Mesothelial cell of epicardium (in vitro differentiated cells): ENCODE measurements at regions not wholly inside any gene's neighbourhood (a gene's known extent, or its start where the extent isn't known, plus 50 kb on each side); places are given as distances from the start of the nearest gene placed in this dataset.

Experiments used
- DNase-seq, 2 experiments: peaks; one replicate each; pipeline ENCODE4 v3.0.0; 2021; ENCODE audit warnings: low spot score in 2 of 2; ENCODE audit not compliant: unreplicated experiment in 2 of 2
- H3K27ac Mint-ChIP-seq: 2 replicates; pipeline ENCODE4 v1.8.0; 2021; ENCODE audit warnings: mixed read lengths
- H3K27me3 Mint-ChIP-seq: 2 replicates; pipeline ENCODE4 v1.8.0; 2021; ENCODE audit warnings: low read depth, mixed read lengths
- H3K36me3 Mint-ChIP-seq: 2 replicates; pipeline ENCODE4 v1.8.0; 2021; ENCODE audit warnings: mixed read lengths
- H3K4me1 Mint-ChIP-seq: 2 replicates; pipeline ENCODE4 v1.8.0; 2021; ENCODE audit warnings: mixed read lengths
- H3K4me3 Mint-ChIP-seq: 2 replicates; pipeline ENCODE4 v1.8.0; 2021; ENCODE audit warnings: mild to moderate bottlenecking, moderate library complexity, mixed read lengths
- H3K9me3 Mint-ChIP-seq: 2 replicates; pipeline ENCODE4 v1.8.0; 2021; ENCODE audit warnings: mixed read lengths
- TF ChIP-seq, protein P1 (sequence below): fragments of 200-600 bp; sonication (generic); IDR thresholded peaks from one replicate; pipeline ENCODE4 v1.5.0; 2021; ENCODE audit warnings: antibody characterized with exemption; ENCODE audit not compliant: unreplicated experiment

GRCh38 chr14:34058510-34058909 is 107.6 kb upstream of the EGLN3 start:
- Mint-ChIP-seq H3K27me3 (no peaks in the 10 kb centered on the region), H3K4me1 (peaks cover 24% of the 10 kb centered on the region), H3K27ac (no peak overlapping the region), H3K4me3 (no peak overlapping the region), H3K9me3 (no peaks in the 10 kb centered on the region), H3K36me3 (no peaks in the 10 kb centered on the region)
- TF ChIP-seq, protein P1, sequence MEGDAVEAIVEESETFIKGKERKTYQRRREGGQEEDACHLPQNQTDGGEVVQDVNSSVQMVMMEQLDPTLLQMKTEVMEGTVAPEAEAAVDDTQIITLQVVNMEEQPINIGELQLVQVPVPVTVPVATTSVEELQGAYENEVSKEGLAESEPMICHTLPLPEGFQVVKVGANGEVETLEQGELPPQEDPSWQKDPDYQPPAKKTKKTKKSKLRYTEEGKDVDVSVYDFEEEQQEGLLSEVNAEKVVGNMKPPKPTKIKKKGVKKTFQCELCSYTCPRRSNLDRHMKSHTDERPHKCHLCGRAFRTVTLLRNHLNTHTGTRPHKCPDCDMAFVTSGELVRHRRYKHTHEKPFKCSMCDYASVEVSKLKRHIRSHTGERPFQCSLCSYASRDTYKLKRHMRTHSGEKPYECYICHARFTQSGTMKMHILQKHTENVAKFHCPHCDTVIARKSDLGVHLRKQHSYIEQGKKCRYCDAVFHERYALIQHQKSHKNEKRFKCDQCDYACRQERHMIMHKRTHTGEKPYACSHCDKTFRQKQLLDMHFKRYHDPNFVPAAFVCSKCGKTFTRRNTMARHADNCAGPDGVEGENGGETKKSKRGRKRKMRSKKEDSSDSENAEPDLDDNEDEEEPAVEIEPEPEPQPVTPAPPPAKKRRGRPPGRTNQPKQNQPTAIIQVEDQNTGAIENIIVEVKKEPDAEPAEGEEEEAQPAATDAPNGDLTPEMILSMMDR: no peak
- no peak for DNase-seq

GRCh38 chr14:34056046-34056445 is 105.2 kb upstream of the EGLN3 start:
- no peak for DNase-seq
- Mint-ChIP-seq H3K4me3 (no peak overlapping the region), H3K27ac (no peak overlapping the region), H3K27me3 (no peaks in the 10 kb centered on the region), H3K36me3 (no peaks in the 10 kb centered on the region), H3K9me3 (no peaks in the 10 kb centered on the region), H3K4me1 (peaks cover 25% of the 10 kb centered on the region)
- TF ChIP-seq, protein P1: no peak

- Mint-ChIP-seq H3K9me3 (no peaks in the 10 kb centered on the region), H3K4me1 (peaks cover 23% of the 10 kb centered on the region), H3K36me3 (no peaks in the 10 kb centered on the region), H3K27me3 (no peaks in the 10 kb centered on the region), H3K4me3 (no peak overlapping the region), H3K27ac (no peak overlapping the region)
- DNase-seq: no peak
- TF ChIP-seq, protein P1: no peak
Measured at GRCh38 chr14:34055157-34055950, 104.5 kb upstream of the EGLN3 start.

- Mint-ChIP-seq H3K27me3 (no peaks in the 10 kb centered on the region), H3K4me3 (no peak overlapping the region), H3K36me3 (no peaks in the 10 kb centered on the region), H3K4me1 (peaks cover 24% of the 10 kb centered on the region), H3K27ac (peak overlapping the region; percentile 52), H3K9me3 (no peaks in the 10 kb centered on the region)
- TF ChIP-seq, protein P1: no peak
- DNase-seq: no peak
Measured at GRCh38 chr14:34053666-34054065, 102.8 kb upstream of the EGLN3 start.

DNA sequence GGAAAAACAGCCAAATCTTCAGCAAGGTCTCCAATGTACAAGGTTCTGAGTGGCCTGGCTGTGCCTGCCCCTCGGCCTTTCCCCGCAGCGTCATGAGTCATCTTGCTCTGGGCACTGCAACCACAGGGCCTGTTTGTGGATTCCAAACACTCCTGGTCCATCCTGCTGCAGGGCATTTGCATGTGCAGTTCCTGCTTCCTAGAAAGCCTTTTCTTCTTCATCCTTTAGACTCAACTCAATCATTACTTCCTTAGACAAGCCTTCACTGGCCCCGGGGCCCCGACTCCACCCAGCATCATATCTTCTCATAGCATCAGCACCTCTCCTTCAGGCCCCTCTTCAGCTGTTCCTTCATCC is 101.8 kb upstream of the EGLN3 start:
- no peak for DNase-seq
- Mint-ChIP-seq H3K4me3 (no peak overlapping the region), H3K36me3 (no peaks in the 10 kb centered on the region), H3K4me1 (peaks cover 24% of the 10 kb centered on the region), H3K27me3 (no peaks in the 10 kb centered on the region), H3K9me3 (no peaks in the 10 kb centered on the region), H3K27ac (no peak overlapping the region)
- TF ChIP-seq, protein P1: no peak
